ENCODE measurements at regions not wholly inside any gene's neighbourhood (a gene's known extent, or its start where the extent isn't known, plus 50 kb on each side); places are given as distances from the start of the nearest gene placed in this dataset.

GRCh38 chr13:67392014-67392413 is 161.9 kb upstream of the PCDH9 start:
- TF ChIP-seq CTCF (IDR thresholded peaks at IDR 0.05): no peak
- TF ChIP-seq POLR2A (IDR thresholded peaks at IDR 0.05): no peak
